ENCODE measurements at regions not wholly inside any gene's neighbourhood (a gene's known extent, or its start where the extent isn't known, plus 50 kb on each side); places are given as distances from the start of the nearest gene placed in this dataset.

DNA sequence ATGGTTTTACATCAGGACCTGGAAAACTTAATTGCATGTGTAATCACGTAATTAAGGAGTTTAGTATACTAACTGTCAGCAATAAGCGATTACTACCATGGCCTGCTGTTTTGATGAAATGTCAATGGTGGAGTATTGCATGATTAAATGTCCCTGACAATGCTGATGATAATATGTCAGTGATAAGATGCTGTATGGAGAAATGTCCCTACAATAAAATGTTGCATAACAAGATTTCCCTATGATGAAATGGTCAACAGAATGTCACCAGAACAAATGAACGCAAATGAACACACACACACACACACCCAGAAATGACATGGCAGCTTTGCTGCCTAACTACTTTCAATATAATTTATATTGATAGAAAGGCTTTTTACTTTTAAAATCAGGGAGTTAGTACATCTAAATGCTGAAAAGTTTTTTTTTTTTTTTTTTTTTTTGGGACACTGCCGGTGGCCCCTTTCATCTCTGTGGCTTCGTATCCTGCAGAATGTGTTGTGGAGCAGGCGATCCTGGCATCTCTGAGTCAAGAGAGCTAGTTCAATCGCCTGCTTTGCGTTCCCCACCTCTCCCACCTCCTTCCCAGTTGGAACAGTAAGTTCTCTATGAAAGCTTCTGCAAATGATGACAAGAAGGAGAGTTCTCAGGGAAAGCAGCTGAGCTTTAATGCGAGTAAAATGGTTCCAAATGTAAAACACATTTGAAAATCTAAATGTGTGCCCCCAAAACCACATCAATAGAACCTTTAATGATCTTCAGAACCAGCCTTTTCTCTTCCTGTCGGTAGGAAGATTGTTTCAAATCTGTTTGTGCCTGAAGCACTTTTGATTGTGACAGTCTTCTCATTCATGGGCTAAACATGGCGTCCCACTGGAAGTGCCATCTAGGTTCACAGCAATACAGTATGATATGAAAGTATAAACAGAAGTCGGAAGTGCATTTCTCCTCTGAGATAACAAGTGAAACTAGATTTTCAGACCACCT, 170.1 kb upstream of the GBE1 start:
- Histone ChIP-seq H3K27ac (ENCODE audit: low read depth in 1 of 2, low read length in 2 of 2) (no peak overlapping the region), H3K9ac (ENCODE audit: insufficient read depth, low read length, poor library complexity, severe bottlenecking) (no peak overlapping the region), H3K36me3 (replicated peaks in 1 of 2; ENCODE audit: control insufficient read depth in 1 of 2, insufficient read depth in 2 of 2, low read length in 2 of 2) (no peaks in the 10 kb centered on the region), H3K4me1 (ENCODE audit: control insufficient read depth in 1 of 2, insufficient read depth in 2 of 2, low read length in 2 of 2) (peaks cover 3 to 6% of the 10 kb centered on the region in 2 donors), H4K20me1 (ENCODE audit: insufficient read depth, low read length) (no peaks in the 10 kb centered on the region), H3K79me2 (ENCODE audit: insufficient read depth, low read length) (no peaks in the 10 kb centered on the region), H3K27me3 (ENCODE audit: control insufficient read depth in 2 of 2, insufficient read depth in 2 of 2, low read length in 2 of 2) (no peaks in the 10 kb centered on the region), H2AFZ (ENCODE audit: insufficient read depth, low read depth, low read length, poor library complexity, severe bottlenecking) (no peak overlapping the region), H3K4me3 (replicated peaks in 1 of 3; ENCODE audit: low read depth in 2 of 3, low read length in 3 of 3) (no peak overlapping the region), H3K9me3 (replicated peaks in 1 of 2; ENCODE audit: control insufficient read depth in 1 of 2, insufficient read depth in 1 of 2, low read length in 2 of 2) (no peaks in the 10 kb centered on the region), H3K4me2 (replicated peaks; ENCODE audit: extremely low read depth, low read length, poor library complexity, severe bottlenecking) (no peak overlapping the region)
- Mint-ChIP-seq H3K27ac (peak overlapping the region in 1 of 7 donors; percentile 13), H3K36me3 (no peaks in the 10 kb centered on the region), H3K4me1 (peaks cover 3% of the 10 kb centered on the region), H3K9me3 (no peaks in the 10 kb centered on the region), H3K4me3 (no peak overlapping the region), H3K27me3 (ENCODE audit: low read depth in 3 of 3) (no peaks in the 10 kb centered on the region)
- intact Hi-C loops (cut with micrococcal nuclease): no loop called here
- WGBS (ENCODE audit: insufficient coverage): 80% methylated on average over 1 of the region's 12 CpGs
- TF ChIP-seq, protein P1, sequence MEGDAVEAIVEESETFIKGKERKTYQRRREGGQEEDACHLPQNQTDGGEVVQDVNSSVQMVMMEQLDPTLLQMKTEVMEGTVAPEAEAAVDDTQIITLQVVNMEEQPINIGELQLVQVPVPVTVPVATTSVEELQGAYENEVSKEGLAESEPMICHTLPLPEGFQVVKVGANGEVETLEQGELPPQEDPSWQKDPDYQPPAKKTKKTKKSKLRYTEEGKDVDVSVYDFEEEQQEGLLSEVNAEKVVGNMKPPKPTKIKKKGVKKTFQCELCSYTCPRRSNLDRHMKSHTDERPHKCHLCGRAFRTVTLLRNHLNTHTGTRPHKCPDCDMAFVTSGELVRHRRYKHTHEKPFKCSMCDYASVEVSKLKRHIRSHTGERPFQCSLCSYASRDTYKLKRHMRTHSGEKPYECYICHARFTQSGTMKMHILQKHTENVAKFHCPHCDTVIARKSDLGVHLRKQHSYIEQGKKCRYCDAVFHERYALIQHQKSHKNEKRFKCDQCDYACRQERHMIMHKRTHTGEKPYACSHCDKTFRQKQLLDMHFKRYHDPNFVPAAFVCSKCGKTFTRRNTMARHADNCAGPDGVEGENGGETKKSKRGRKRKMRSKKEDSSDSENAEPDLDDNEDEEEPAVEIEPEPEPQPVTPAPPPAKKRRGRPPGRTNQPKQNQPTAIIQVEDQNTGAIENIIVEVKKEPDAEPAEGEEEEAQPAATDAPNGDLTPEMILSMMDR (IDR thresholded peaks at IDR 0.05): no peak
- DNase-seq: peak; percentile 3 to 44 (median 31)

DNA sequence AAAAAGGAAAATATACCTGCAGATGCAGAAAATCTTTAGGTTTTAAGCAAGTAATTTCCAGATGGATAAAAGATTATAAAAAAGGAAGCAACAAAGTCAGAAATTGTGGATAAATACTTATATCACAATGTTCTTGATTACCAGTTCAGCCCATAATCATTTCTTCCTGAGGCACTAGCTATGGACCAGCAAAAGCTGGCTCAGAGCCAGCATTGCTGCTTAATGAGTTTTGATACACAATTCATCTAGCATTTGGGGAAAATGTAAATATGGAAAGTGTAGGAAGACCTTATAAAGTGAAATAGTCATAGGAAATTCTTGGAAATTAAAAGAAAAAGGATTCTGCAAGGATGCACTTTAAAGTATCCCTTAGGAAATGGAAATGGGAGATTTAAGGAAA, 168.3 kb upstream of the GBE1 start:
- TF ChIP-seq, protein P1 (IDR thresholded peaks at IDR 0.05): no peak
- intact Hi-C loops (cut with micrococcal nuclease): no loop called here
- no peak overlapping the region for H3K9ac ChIP-seq (ENCODE audit: insufficient read depth, low read length, poor library complexity, severe bottlenecking)
- no peaks in the 10 kb centered on the region for H3K36me3 ChIP-seq (replicated peaks in 1 of 2; ENCODE audit: control insufficient read depth in 1 of 2, insufficient read depth in 2 of 2, low read length in 2 of 2)
- no peaks in the 10 kb centered on the region for H3K27me3 ChIP-seq (ENCODE audit: control insufficient read depth in 2 of 2, insufficient read depth in 2 of 2, low read length in 2 of 2)
- Mint-ChIP-seq H3K4me3 (no peak overlapping the region), H3K27ac (no peak overlapping the region), H3K4me1 (peaks cover 3% of the 10 kb centered on the region), H3K27me3 (ENCODE audit: low read depth in 3 of 3) (peaks cover 0 to 1% (median 0%) of the 10 kb centered on the region in 3 donors), H3K9me3 (no peaks in the 10 kb centered on the region), H3K36me3 (no peaks in the 10 kb centered on the region)
- no peak overlapping the region for H3K27ac ChIP-seq (ENCODE audit: low read depth in 1 of 2, low read length in 2 of 2)
- H3K4me1 ChIP-seq (ENCODE audit: control insufficient read depth in 1 of 2, insufficient read depth in 2 of 2, low read length in 2 of 2): peaks cover 3 to 6% of the 10 kb centered on the region in 2 donors
- H3K79me2 ChIP-seq (ENCODE audit: insufficient read depth, low read length): no peaks in the 10 kb centered on the region
- H3K4me3 ChIP-seq (replicated peaks in 1 of 3; ENCODE audit: low read depth in 2 of 3, low read length in 3 of 3): no peak overlapping the region
- no peak overlapping the region for H2AFZ ChIP-seq (ENCODE audit: insufficient read depth, low read depth, low read length, poor library complexity, severe bottlenecking)
- H3K9me3 ChIP-seq (replicated peaks in 1 of 2; ENCODE audit: control insufficient read depth in 1 of 2, insufficient read depth in 1 of 2, low read length in 2 of 2): no peaks in the 10 kb centered on the region
- no peak overlapping the region for H3K4me2 ChIP-seq (replicated peaks; ENCODE audit: extremely low read depth, low read length, poor library complexity, severe bottlenecking)
- H4K20me1 ChIP-seq (ENCODE audit: insufficient read depth, low read length): no peaks in the 10 kb centered on the region
- DNase-seq: no peak

All from CD14-positive monocyte (primary cell).